ENCODE measurements at regions not wholly inside any gene's neighbourhood (a gene's known extent, or its start where the extent isn't known, plus 50 kb on each side); places are given as distances from the start of the nearest gene placed in this dataset.
"Not testable (repeated sequence)": the region's sequence is repeated elsewhere in the genome, so short reads cannot be mapped to it uniquely, and the experiment has no call there.

DNA sequence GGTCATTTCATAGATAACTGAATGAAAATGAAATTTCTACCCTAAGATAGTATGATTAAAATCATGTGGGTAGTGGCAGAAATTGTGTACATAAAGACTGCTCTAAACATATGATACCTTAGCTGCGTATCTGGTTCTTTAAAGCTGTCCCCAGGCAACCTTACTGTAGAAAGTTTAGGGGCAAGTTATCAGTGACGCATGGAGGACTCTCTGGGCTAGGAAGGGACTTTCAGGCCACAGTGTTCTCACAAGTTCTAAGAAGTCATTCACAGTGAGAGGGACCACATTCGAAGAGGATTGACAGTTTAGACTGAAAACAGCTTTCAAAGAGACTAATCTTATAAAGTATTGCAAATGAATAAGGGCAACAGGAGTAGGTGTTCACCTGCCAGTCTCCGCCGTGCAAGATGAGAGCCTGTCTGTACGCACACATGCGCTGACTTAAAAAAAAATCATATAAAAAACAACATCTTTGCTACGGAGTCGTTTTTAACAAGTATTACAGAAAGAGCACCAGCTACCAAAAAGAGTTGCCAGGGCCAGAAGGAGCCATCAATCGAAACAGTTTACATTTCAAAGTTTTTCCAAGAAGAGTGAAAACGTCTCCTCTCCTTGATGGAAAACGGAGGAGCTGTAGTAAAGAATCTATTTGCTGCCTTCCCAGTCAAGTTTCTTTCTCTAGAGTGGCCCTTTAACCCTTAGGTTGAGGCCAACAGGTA is 146.3 kb downstream of the CETN3 start:
- Mint-ChIP-seq H3K9me3 (ENCODE audit: unreplicated experiment) (no peaks in the 10 kb centered on the region), H3K36me3 (ENCODE audit: unreplicated experiment) (no peaks in the 10 kb centered on the region)

DNA sequence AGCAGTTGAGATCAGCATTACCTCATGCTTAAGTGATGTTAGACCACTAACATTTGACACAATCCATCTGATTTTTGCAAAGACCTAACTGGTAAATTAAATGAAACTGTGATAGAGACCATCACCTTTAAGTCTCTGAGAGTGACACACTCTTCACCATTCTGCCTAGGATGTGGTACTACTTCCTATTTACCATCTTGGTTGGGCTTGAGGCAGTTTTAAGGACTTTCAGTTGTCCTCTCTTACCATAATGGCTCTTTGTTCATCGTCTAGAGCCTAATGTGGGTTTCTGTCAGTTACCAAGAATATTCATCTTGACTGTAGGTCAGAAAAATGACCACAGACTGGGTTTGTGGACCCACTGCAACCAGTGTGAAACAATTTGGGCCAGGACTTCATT is 158.1 kb downstream of the CETN3 start:
- H3K4me3 Mint-ChIP-seq (ENCODE audit: unreplicated experiment): no peak overlapping the region
- no peaks in the 10 kb centered on the region for H3K27me3 Mint-ChIP-seq (ENCODE audit: unreplicated experiment)
- TF ChIP-seq CTCF (IDR thresholded peaks at IDR 0.05; ENCODE audit: partially characterized antibody, unreplicated experiment): no peak
- H3K4me1 Mint-ChIP-seq (ENCODE audit: low read depth, unreplicated experiment): no peaks in the 10 kb centered on the region
- H3K36me3 Mint-ChIP-seq (ENCODE audit: unreplicated experiment): no peaks in the 10 kb centered on the region
- H3K9me3 Mint-ChIP-seq (ENCODE audit: unreplicated experiment): no peaks in the 10 kb centered on the region
- no peak overlapping the region for H3K27ac Mint-ChIP-seq (ENCODE audit: unreplicated experiment)
- no peak for DNase-seq

More for the DNA sequence above, 146.3 kb downstream of the CETN3 start:
- Mint-ChIP-seq H3K4me1 (ENCODE audit: low read depth, unreplicated experiment) (peaks cover 2% of the 10 kb centered on the region), H3K27me3 (ENCODE audit: unreplicated experiment) (no peaks in the 10 kb centered on the region), H3K4me3 (ENCODE audit: unreplicated experiment) (no peak overlapping the region), H3K27ac (ENCODE audit: unreplicated experiment) (no peak overlapping the region)
- no peak for DNase-seq
- no peak for TF ChIP-seq CTCF (IDR thresholded peaks at IDR 0.05; ENCODE audit: partially characterized antibody, unreplicated experiment)

DNA sequence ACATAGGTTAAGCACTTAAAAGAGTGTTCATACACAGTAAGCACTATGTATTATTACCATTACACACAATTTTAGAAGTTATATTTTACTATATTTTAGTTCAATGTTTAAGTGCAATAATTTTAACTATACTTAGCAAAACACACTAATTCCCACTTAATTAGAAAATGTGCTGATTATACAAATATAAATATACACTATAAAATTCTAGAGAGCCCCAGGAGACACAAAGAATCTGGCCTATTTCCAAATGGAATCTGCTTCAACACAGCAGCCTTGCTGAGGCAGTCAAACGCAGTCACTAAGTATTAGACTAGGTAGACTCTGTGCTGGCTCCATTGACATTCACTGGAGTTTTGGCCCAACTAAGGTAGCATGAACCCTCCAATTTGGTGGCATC is 160.9 kb downstream of the CETN3 start:
- Mint-ChIP-seq H3K27me3 (ENCODE audit: unreplicated experiment) (no peaks in the 10 kb centered on the region), H3K9me3 (ENCODE audit: unreplicated experiment) (no peaks in the 10 kb centered on the region), H3K4me1 (ENCODE audit: low read depth, unreplicated experiment) (no peaks in the 10 kb centered on the region), H3K36me3 (ENCODE audit: unreplicated experiment) (no peaks in the 10 kb centered on the region), H3K4me3 (ENCODE audit: unreplicated experiment) (no peak overlapping the region), H3K27ac (ENCODE audit: unreplicated experiment) (no peak overlapping the region)
- TF ChIP-seq CTCF (IDR thresholded peaks at IDR 0.05; ENCODE audit: partially characterized antibody, unreplicated experiment): no peak
- DNase-seq: no peak

DNA sequence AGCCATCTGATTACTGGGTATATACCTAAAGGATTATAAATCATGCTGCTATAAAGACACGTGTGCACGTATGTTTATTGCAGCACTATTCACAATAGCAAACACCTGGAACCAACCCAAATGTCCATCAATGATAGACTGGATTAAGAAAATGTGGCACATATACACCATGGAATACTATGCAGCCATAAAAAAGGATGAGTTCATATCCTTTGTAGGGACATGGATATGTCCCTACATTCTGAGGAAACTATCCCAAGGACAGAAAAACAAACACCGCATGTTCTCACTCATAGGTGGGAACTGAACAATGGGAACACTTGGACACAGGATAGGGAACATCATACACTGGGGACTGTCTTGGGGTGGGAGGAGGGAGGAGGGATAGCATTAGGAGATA is 165.7 kb downstream of the CETN3 start:
- not testable (repeated sequence) for H3K4me3 Mint-ChIP-seq (ENCODE audit: unreplicated experiment); H3K27ac Mint-ChIP-seq (ENCODE audit: unreplicated experiment); DNase-seq; H3K36me3 Mint-ChIP-seq (ENCODE audit: unreplicated experiment); H3K9me3 Mint-ChIP-seq (ENCODE audit: unreplicated experiment); H3K27me3 Mint-ChIP-seq (ENCODE audit: unreplicated experiment); H3K4me1 Mint-ChIP-seq (ENCODE audit: low read depth, unreplicated experiment)

GRCh38 chr5:90233476-90233875 is 176.1 kb downstream of the CETN3 start:
- no peak overlapping the region for H3K4me3 Mint-ChIP-seq (ENCODE audit: unreplicated experiment)
- H3K4me1 Mint-ChIP-seq (ENCODE audit: low read depth, unreplicated experiment): peaks cover 2% of the 10 kb centered on the region
- no peak overlapping the region for H3K27ac Mint-ChIP-seq (ENCODE audit: unreplicated experiment)
- no peaks in the 10 kb centered on the region for H3K27me3 Mint-ChIP-seq (ENCODE audit: unreplicated experiment)
- no peak for TF ChIP-seq CTCF (IDR thresholded peaks at IDR 0.05; ENCODE audit: partially characterized antibody, unreplicated experiment)
- no peaks in the 10 kb centered on the region for H3K9me3 Mint-ChIP-seq (ENCODE audit: unreplicated experiment)
- H3K36me3 Mint-ChIP-seq (ENCODE audit: unreplicated experiment): no peaks in the 10 kb centered on the region
- DNase-seq: no peak
